NCI-H510A (cell line): ENCODE measurements at regions not wholly inside any gene's neighbourhood (a gene's known extent, or its start where the extent isn't known, plus 50 kb on each side); places are given as distances from the start of the nearest gene placed in this dataset.
"Not testable (repeated sequence)": the region's sequence is repeated elsewhere in the genome, so short reads cannot be mapped to it uniquely, and the experiment has no call there.

Experiments used
- DNase-seq: peaks from one replicate; lab custom pipeline; 2025; lab: John Stamatoyannopoulos, UW

DNA sequence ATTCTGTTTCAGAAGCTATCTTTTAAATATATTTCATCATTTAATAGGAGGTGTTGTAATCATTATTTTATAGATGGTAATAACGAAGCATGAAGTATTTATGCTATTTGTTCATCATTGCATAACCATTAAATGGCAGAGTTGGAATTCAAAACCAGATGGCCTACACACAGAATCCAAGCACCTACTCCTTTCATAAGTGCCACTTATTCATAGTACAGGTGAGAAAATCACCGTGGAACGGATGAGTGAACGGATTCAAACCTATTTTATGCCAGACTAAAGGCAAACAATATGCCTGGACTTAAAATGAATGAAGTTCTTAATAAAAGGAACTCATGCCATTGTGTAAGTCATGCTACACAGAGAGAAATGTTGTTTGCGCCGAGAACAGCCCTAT lies 397.9 kb upstream of the ADGRB3 start:
- DNase-seq = no peak

- no peak for DNase-seq
These were observed 399.7 kb upstream of the ADGRB3 start for GRCh38 chr6:68235326-68235784.

DNA sequence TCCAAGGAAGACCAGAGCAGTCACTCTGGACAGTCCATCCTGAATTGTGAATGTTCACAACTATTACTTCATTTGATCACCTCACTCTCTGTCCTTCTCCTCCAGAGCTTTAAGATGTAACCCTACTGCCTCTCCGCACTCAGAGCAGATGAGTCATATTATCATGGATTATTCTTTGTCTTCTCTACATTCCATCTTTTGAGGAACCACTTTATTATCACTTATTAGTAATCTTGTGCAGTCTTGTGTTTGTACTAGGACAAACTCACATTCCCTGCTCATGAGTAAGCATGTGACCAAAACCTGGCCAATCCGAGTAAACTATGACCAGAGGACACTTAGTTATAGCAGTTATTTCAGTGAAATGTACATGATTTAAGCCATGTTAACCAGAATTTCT lies 401.5 kb upstream of the ADGRB3 start:
- no peak for DNase-seq

DNA sequence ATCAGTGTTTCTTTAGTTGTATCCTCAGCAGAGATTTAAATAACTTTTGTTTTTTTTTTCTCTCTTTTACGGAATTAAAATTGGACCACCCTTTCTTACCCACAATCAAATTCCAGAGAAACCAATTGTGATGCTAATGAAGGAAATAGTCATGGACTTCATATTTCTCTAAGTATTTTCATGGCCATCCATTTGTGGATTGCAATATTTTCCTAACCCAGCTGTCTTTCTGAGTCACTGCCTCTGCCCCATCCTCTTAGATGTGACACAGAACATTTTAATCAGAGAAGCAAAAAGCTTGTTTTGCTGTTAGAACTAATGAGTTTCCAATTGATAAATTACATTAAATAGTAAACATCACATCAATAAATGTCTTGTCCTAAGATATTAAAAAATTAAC lies 405.5 kb upstream of the ADGRB3 start:
- DNase-seq = no peak

DNA sequence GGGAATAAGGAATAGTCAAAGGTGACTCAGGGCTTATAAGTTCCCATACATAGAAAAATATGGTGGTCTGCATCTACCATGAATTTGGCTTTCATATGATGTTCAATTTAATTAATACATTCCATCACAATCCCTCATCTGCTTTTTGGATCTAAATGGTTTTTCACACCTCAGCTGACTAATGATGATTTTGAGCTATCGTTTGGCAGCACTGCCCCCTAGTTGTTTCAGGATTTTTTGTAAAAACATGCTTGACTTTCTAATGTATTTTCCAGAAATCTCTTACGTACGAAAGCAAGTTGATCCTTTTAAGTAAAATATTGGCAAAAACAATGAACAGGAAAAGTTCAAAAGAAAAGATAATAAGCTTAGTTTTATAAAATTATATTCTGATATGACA lies 408.6 kb upstream of the ADGRB3 start:
- no peak for DNase-seq

- no peak for DNase-seq
These were observed 409.4 kb upstream of the ADGRB3 start for GRCh38 chr6:68225729-68226128.

GRCh38 chr6:68211242-68211795 lies 423.8 kb upstream of the ADGRB3 start:
- no peak for DNase-seq

DNA sequence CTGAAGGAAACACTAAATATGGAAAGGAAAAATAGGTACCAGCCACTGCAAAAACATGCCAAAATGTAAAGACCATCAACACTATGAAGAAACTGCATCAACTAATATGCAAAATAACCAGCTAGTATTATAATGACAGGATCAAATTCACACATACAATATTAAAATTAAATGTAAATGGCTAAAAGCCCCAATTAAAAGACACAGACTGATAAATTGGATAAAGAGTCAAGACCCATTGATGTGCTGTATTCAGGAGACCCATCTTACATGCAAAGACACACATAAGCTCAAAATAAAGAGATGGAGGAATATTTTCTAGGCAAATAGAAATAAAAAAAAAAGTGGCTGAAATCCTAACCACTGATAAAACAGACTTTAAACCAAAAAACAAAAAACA lies 427.5 kb upstream of the ADGRB3 start:
- not testable (repeated sequence) for DNase-seq

DNA sequence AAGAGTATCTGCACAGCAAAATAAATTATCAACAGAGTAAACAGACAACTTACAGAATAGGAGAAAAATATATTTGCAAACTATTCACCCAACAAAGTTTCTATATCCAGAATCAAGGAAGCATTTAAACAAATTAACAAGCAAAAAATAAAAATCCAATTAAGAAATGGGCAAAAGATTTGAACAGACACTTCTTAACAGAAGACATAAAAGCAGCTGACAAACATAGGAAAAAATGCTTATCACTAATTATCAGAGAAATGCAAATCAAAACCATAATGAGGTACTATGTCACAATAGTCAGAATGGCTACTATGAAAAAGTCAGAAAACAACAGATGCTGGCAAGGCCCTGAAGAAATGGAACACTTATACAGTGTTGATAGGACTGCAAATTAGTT lies 434.2 kb upstream of the ADGRB3 start:
- DNase-seq = no peak

GRCh38 chr6:68197356-68197755 lies 437.7 kb upstream of the ADGRB3 start:
- no peak for DNase-seq

DNA sequence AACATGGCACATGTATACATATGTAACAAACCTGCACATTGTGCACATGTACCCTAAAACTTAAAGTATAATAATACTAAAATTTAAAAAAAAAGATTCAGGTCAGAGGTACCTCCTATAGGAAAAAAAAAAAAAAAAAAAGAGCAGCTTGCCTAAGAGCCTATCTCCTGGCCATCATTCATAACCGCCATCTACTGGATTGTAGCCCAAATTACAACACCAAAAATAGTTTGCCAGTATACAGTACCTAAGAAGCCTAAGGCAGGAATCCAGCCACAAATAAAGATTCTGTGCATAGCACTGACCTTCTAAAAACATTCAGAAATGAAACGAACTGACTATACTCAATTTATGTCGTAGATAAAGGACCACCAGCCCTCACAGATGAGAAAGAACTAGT lies 438.4 kb upstream of the ADGRB3 start:
- no peak for DNase-seq

GRCh38 chr6:68195753-68196152 lies 439.3 kb upstream of the ADGRB3 start:
- not testable (repeated sequence) for DNase-seq

- no peak for DNase-seq
These were observed 440.1 kb upstream of the ADGRB3 start for GRCh38 chr6:68194846-68195478.

GRCh38 chr6:68192988-68193387 lies 442.1 kb upstream of the ADGRB3 start:
- DNase-seq = no peak

DNA sequence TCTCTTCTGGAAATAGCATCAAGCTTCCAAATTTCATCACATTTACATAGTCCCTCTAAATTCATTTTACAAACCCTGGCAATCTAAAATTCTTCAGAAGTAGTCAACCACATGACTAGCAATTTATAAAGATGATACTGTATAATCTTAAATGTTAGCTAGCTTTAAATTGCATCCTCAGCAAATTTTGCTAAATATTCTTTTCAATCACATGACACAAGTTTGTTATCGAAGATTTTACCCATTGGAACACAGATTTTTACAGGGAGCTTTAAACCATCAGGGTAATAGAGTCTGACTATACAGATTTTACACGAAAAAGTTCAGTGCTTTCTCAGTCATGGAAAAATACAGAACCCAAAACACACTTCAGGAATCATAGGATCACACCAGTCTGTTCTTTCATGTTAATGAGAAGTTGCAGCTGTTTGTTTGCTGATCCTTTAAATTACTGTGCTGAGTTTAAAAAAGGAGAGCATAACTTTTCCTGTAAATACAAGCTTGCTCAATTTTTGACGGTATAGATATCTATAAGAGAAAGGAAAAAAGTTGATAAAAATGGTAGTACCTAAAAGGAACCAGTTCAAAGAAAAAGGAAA lies 445.8 kb upstream of the ADGRB3 start:
- DNase-seq = no peak

DNA sequence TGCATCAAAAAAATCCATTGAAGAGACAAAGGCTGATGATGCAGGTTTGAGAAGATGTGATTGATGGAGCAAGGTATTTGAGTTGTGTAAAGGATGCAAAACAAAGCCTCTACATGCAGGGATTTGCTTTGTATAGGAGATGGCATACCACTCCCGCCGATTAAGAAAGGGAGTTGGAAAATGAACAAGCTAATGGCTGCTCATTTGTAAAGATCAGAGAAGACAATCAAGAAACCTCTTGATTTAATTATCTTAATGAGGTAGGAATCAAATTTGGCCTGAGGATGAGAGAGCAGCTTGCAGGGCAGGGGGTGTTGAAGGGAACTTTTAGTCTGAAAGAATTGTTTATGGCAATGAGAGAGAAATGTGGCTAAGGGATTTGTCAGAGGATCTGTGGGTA lies 448.2 kb upstream of the ADGRB3 start:
- DNase-seq = no peak

DNA sequence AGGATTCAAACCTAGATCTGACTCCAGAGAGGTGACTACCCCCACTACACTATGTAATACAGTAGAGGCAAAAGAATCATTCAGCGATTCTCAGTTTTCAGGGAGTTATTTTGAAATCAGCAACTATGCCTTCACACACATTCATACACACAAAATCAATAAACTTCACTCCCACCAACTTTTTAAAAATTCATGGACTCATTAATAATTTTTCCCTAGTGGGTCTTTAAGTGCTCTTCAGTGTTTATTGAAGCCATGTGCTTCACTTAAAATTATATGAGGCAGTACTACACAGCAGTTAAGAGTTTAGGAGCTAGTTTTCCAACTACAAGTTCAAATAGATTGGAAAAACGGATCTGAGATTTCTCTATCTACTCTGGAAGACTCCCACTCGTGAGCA lies 452.7 kb upstream of the ADGRB3 start:
- no peak for DNase-seq

GRCh38 chr6:68181027-68181426 lies 454.1 kb upstream of the ADGRB3 start:
- DNase-seq = not testable (repeated sequence)

DNA sequence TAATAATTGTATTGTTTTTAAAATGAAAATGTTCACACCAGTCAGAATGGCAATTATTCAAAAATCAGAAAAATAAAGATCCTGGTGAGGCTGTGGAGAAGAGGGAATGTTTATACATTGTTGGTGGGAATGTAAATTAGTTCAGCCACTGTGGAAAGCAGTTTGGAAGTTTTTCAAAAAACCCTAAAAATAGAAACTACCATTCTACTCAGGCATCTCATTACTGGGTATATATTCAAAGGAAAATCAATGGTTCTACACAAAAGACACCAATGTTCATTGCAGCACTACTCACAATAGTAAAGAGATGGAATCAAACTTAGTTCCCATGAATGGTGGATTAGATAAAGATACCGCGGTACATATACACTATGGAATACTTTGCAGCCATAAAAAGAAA lies 461.5 kb upstream of the ADGRB3 start:
- no peak for DNase-seq

- no peak for DNase-seq
These were observed 465.2 kb upstream of the ADGRB3 start for GRCh38 chr6:68169922-68170321.

GRCh38 chr6:68167604-68168003 lies 467.5 kb upstream of the ADGRB3 start:
- DNase-seq = no peak

GRCh38 chr6:68160812-68161211 lies 474.3 kb upstream of the ADGRB3 start:
- DNase-seq = not testable (repeated sequence)

DNA sequence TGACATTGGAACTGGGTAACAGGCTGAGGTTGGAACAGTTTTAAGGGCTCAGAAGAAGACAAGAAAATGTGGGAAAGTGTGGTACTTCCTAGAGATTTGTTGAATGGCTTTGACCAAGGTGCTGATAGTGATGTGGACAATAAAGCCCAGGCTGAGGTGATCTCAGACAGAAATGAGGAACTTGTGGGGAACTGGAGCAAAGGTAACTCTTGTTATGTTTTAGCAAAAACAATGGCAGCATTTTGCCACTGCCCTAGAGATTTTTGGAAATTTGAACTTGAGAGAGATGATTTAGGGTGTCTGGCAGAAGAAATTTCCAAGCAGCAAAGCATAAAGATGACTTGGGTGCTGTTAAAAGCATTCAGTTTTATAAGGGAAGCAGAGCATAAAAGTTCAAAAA lies 474.7 kb upstream of the ADGRB3 start:
- DNase-seq = no peak

GRCh38 chr6:68159433-68159832 lies 475.6 kb upstream of the ADGRB3 start:
- no peak for DNase-seq
